ENCODE measurements at regions not wholly inside any gene's neighbourhood (a gene's known extent, or its start where the extent isn't known, plus 50 kb on each side); places are given as distances from the start of the nearest gene placed in this dataset.

GRCh38 chr5:135642934-135643333 is 64.1 kb upstream of the CXCL14 start:
- TF ChIP-seq ZNF70 (CRISPR knock-in tag; IDR thresholded peaks at IDR 0.05) (no peak), GLIS3 (CRISPR knock-in tag; IDR thresholded peaks at IDR 0.05) (no peak), TSHZ2 (CRISPR knock-in tag; IDR thresholded peaks at IDR 0.05) (no peak), RARB (CRISPR knock-in tag; IDR thresholded peaks at IDR 0.05) (no peak), ZFP30 (CRISPR knock-in tag; IDR thresholded peaks at IDR 0.05) (no peak), CREB5 (CRISPR knock-in tag; IDR thresholded peaks at IDR 0.05; ENCODE audit: low read depth) (no peak), BACH2 (CRISPR knock-in tag; IDR thresholded peaks at IDR 0.05; ENCODE audit: borderline replicate concordance) (no peak), ZNF565 (CRISPR knock-in tag; conservative IDR thresholded peaks at IDR 0.05; ENCODE audit: low read depth) (no peak), ISL1 (CRISPR knock-in tag; IDR thresholded peaks at IDR 0.05) (no peak), OSR1 (CRISPR knock-in tag; IDR thresholded peaks at IDR 0.05) (no peak), TCF4 (CRISPR knock-in tag; IDR thresholded peaks at IDR 0.05; ENCODE audit: borderline replicate concordance) (no peak), ZNF8 (CRISPR knock-in tag; IDR thresholded peaks at IDR 0.05) (no peak), ZC3H10 (CRISPR knock-in tag; IDR thresholded peaks at IDR 0.05) (no peak), ESRRG (CRISPR knock-in tag; IDR thresholded peaks at IDR 0.05) (no peak), TOX (CRISPR knock-in tag; IDR thresholded peaks at IDR 0.05; ENCODE audit: borderline replicate concordance) (no peak), POU6F1 (CRISPR knock-in tag; IDR thresholded peaks at IDR 0.05; ENCODE audit: borderline replicate concordance, low read depth) (no peak), CSRNP3 (CRISPR knock-in tag; IDR thresholded peaks at IDR 0.05) (no peak), PPARA (CRISPR knock-in tag; IDR thresholded peaks at IDR 0.05; ENCODE audit: borderline replicate concordance) (no peak), PATZ1 (CRISPR knock-in tag; IDR thresholded peaks at IDR 0.05; ENCODE audit: borderline replicate concordance) (no peak), CSDC2 (CRISPR knock-in tag; IDR thresholded peaks at IDR 0.05) (no peak)
- no peak for ATAC-seq

GRCh38 chr5:135642488-135642870 is 63.7 kb upstream of the CXCL14 start:
- ATAC-seq = no peak
- no peak for TF ChIP-seq TCF4 (CRISPR knock-in tag; IDR thresholded peaks at IDR 0.05; ENCODE audit: borderline replicate concordance)
- TF ChIP-seq ZFP30 (CRISPR knock-in tag; IDR thresholded peaks at IDR 0.05) = no peak
- no peak for TF ChIP-seq CSRNP3 (CRISPR knock-in tag; IDR thresholded peaks at IDR 0.05)
- TF ChIP-seq TSHZ2 (CRISPR knock-in tag; IDR thresholded peaks at IDR 0.05) = no peak
- TF ChIP-seq ARNTL (CRISPR knock-in tag; IDR thresholded peaks at IDR 0.05; ENCODE audit: borderline replicate concordance, low read depth) = no peak
- TF ChIP-seq GLIS3 (CRISPR knock-in tag; IDR thresholded peaks at IDR 0.05) = no peak
- TF ChIP-seq ZFP3 (CRISPR knock-in tag; IDR thresholded peaks at IDR 0.05) = no peak
- no peak for TF ChIP-seq ZNF70 (CRISPR knock-in tag; IDR thresholded peaks at IDR 0.05)
- TF ChIP-seq ESRRG (CRISPR knock-in tag; IDR thresholded peaks at IDR 0.05) = no peak
- no peak for TF ChIP-seq CSDC2 (CRISPR knock-in tag; IDR thresholded peaks at IDR 0.05)
- no peak for TF ChIP-seq PATZ1 (CRISPR knock-in tag; IDR thresholded peaks at IDR 0.05; ENCODE audit: borderline replicate concordance)
- no peak for TF ChIP-seq OSR1 (CRISPR knock-in tag; IDR thresholded peaks at IDR 0.05)
- no peak for TF ChIP-seq ZNF565 (CRISPR knock-in tag; conservative IDR thresholded peaks at IDR 0.05; ENCODE audit: low read depth)
- no peak for TF ChIP-seq ISL1 (CRISPR knock-in tag; IDR thresholded peaks at IDR 0.05)
- TF ChIP-seq PPARA (CRISPR knock-in tag; IDR thresholded peaks at IDR 0.05; ENCODE audit: borderline replicate concordance) = no peak
- TF ChIP-seq BACH2 (CRISPR knock-in tag; IDR thresholded peaks at IDR 0.05; ENCODE audit: borderline replicate concordance) = no peak
- no peak for TF ChIP-seq ZNF8 (CRISPR knock-in tag; IDR thresholded peaks at IDR 0.05)
- no peak for TF ChIP-seq RARB (CRISPR knock-in tag; IDR thresholded peaks at IDR 0.05)

Measured in SK-N-SH treated with all-trans-retinoic acid at 6 μM for 48 hours (cell line).